ENCODE measurements at regions not wholly inside any gene's neighbourhood (a gene's known extent, or its start where the extent isn't known, plus 50 kb on each side); places are given as distances from the start of the nearest gene placed in this dataset.

DNA sequence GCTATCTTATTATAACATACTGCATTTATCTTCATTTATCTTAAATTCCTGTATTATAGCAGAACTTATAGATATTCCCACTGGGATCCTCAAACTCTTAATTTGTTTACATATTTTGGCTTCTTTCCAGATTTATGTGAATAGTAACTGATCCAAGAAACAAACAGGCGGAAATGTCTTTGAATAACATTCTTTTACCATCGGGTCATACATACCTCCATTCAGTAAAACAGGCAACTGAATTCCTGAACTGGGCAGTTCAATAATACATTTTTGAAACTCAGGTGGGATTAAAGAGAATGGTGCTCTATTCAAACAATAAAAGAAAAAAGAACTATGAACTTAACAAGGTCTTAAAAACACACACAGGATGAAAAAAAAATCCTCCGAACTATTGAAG, 337.4 kb downstream of the CRPPA start:
- no peaks in the 10 kb centered on the region for H3K27me3 ChIP-seq
- TF ChIP-seq, protein P1, sequence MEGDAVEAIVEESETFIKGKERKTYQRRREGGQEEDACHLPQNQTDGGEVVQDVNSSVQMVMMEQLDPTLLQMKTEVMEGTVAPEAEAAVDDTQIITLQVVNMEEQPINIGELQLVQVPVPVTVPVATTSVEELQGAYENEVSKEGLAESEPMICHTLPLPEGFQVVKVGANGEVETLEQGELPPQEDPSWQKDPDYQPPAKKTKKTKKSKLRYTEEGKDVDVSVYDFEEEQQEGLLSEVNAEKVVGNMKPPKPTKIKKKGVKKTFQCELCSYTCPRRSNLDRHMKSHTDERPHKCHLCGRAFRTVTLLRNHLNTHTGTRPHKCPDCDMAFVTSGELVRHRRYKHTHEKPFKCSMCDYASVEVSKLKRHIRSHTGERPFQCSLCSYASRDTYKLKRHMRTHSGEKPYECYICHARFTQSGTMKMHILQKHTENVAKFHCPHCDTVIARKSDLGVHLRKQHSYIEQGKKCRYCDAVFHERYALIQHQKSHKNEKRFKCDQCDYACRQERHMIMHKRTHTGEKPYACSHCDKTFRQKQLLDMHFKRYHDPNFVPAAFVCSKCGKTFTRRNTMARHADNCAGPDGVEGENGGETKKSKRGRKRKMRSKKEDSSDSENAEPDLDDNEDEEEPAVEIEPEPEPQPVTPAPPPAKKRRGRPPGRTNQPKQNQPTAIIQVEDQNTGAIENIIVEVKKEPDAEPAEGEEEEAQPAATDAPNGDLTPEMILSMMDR (IDR thresholded peaks at IDR 0.05), result no peak
- no peak for TF ChIP-seq EP300 (IDR thresholded peaks at IDR 0.05)
- TF ChIP-seq POLR2A (IDR thresholded peaks at IDR 0.05), result no peak
- H3K4me3 ChIP-seq, result no peak overlapping the region
- H3K4me1 ChIP-seq, result peaks cover 0 to 5% (median 0%) of the 10 kb centered on the region in 4 donors
- no peak overlapping the region for H3K27ac ChIP-seq
- H3K9me3 ChIP-seq, result no peaks in the 10 kb centered on the region
- WGBS, 2 donors, result 23 to 53% methylated on average over 3 of the region's 3 CpGs
- no peak for DNase-seq (ENCODE audit: low spot score in 2 of 2)
- H3K36me3 ChIP-seq, result no peaks in the 10 kb centered on the region

DNA sequence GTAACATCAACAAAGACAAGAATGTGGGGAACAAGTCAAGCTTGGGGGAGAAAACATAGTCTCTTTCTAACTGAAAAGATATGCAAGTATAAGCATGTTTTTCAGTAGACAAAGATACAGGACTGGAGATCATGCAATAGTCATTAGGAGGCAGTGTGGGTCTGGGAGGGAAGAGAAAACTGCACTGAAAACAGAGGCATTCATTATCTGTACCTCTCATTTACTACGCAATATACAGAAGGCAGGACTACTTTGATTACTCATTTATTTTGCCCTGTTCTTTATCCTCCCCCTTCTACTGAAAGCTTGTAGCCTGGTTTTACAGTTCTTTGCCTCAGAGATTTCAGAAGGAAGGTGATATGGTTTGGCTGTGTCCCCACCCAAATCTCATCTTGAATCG, 341.2 kb downstream of the CRPPA start:
- Histone ChIP-seq H3K36me3 (no peaks in the 10 kb centered on the region), H3K27ac (no peak overlapping the region), H3K27me3 (no peaks in the 10 kb centered on the region), H3K9me3 (no peaks in the 10 kb centered on the region), H3K4me1 (peaks cover 0 to 11% (median 0%) of the 10 kb centered on the region in 4 donors), H3K4me3 (no peak overlapping the region)
- DNase-seq (ENCODE audit: low spot score in 2 of 2), result no peak
- 86 to 89% methylated on average over 2 of the region's 2 CpGs for WGBS, 2 donors
- no peak for TF ChIP-seq POLR2A (IDR thresholded peaks at IDR 0.05)
- TF ChIP-seq, protein P1 (IDR thresholded peaks at IDR 0.05), result no peak
- no peak for TF ChIP-seq EP300 (IDR thresholded peaks at IDR 0.05)

DNA sequence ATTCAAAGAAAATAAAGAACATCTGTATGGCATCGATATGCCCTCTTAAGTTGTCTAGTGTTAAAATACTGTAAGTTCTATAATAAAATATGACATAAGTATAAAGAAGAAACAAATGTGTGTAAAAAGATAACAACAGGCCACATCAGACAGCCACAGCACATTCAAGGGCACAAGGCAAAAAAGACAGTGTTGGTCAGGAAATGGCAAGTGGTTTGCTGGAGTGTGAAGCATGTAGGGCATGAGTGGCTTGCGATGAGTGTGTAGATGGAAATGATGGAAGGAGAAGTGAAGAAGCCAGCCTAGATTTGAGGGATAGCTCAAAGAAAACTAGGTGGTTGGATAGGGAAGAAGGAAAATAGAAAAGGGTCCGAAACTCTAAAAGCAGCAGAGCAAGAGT, 341.6 kb downstream of the CRPPA start:
- Histone ChIP-seq H3K4me3 (no peak overlapping the region), H3K4me1 (peaks cover 0 to 11% (median 0%) of the 10 kb centered on the region in 4 donors), H3K9me3 (no peaks in the 10 kb centered on the region), H3K27ac (no peak overlapping the region), H3K36me3 (no peaks in the 10 kb centered on the region), H3K27me3 (no peaks in the 10 kb centered on the region)
- 88 to 94% methylated on average over 3 of the region's 3 CpGs for WGBS, 2 donors
- TF ChIP-seq, protein P1 (IDR thresholded peaks at IDR 0.05), result no peak
- TF ChIP-seq EP300 (IDR thresholded peaks at IDR 0.05) (no peak), POLR2A (IDR thresholded peaks at IDR 0.05) (no peak)
- DNase-seq (ENCODE audit: low spot score in 2 of 2), result no peak

DNA sequence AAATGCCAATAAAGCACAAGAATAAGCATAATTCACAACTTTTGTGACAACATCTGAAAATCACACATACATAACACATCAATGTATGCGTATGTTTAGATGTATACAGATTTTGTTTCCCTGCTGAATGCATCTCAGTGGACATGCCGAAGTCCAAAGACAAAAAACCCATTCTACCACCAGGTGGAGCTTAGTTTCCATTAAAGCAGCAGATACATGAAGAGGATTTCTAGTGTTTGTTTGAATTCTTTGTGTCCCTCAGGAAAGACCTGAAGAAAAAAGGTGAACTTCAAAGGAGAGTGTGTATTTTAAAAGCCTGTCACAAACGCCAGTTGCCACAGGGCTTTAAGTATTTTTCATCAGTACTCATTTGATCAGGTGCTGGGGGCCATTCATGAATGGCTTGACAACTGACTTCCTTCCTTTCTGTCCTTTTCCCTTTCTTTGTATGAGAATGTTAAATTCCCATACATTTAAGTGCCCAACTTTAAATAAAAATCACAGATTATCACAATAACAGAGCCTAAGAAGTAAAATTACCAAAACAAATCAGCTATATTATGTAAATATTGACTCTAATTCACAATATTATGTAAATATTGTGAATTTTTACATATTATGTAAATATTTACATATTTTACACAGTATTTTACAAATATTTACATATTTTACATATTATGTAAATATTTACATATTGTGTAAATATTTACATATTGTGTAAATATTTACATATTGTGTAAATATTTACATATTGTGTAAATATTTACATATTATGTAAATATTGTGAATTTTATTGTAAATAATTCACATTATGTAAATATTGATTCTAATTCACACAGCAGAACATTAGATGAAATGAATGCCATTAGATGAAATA, 343.0 kb downstream of the CRPPA start:
- Histone ChIP-seq H3K9me3 (no peaks in the 10 kb centered on the region), H3K27ac (no peak overlapping the region), H3K36me3 (no peaks in the 10 kb centered on the region), H3K27me3 (no peaks in the 10 kb centered on the region), H3K4me3 (no peak overlapping the region), H3K4me1 (peaks cover 0 to 6% (median 0%) of the 10 kb centered on the region in 4 donors)
- TF ChIP-seq EP300 (IDR thresholded peaks at IDR 0.05) (no peak), POLR2A (IDR thresholded peaks at IDR 0.05) (no peak)
- TF ChIP-seq, protein P1 (IDR thresholded peaks at IDR 0.05), result peak; percentile 35 to 84 (median 60)
- 10 to 12% methylated on average over 3 of the region's 3 CpGs for WGBS, 2 donors
- peak in 1 of 2 donors; percentile 80 for DNase-seq (ENCODE audit: low spot score in 2 of 2)

DNA sequence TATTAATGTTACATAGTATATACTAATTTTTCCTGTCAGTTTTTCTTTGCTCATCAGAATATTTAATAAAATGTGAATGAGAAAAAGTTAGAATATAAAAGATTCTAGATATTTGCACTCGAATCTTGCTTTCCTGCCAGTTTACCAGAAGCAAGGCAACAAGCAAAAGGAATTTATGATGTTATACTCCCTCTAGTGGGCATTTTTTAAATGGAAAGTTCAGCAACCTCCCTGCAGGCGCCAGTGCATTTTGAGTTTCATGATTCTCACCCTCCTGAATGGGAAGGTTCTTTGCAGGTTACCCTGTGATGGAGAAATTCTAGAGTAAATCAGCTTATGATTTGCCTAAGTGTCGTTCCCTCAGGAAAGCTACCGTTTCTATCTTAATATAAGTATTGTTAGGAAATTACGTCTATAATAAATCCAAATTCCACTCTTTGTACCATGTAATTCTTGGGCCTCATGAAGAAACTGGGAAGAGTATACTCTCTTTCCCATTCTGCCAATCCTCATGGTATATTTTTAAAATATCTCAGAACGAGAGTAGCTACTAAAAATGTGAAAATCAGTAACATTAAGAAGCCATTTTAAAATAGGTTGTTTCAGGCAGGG, 350.0 kb downstream of the CRPPA start:
- WGBS, 2 donors, result 17 to 21% methylated on average over 6 of the region's 6 CpGs

More for the DNA sequence above, 350.0 kb downstream of the CRPPA start:
- Histone ChIP-seq H3K27me3 (no peaks in the 10 kb centered on the region), H3K9me3 (no peaks in the 10 kb centered on the region), H3K36me3 (no peaks in the 10 kb centered on the region), H3K4me1 (peaks cover 0 to 16% (median under 1%) of the 10 kb centered on the region in 4 donors), H3K27ac (peak overlapping the region in 1 of 4 donors; percentile 86), H3K4me3 (no peak overlapping the region)
- DNase-seq (ENCODE audit: low spot score in 2 of 2), result no peak
- TF ChIP-seq EP300 (IDR thresholded peaks at IDR 0.05) (peak in 1 of 2 donors; percentile 43), POLR2A (IDR thresholded peaks at IDR 0.05) (no peak)
- TF ChIP-seq, protein P1 (IDR thresholded peaks at IDR 0.05), result peak; percentile 66 to 92 (median 76)

All from tibial nerve (tissue), 4 donors.